ENCODE measurements at regions not wholly inside any gene's neighbourhood (a gene's known extent, or its start where the extent isn't known, plus 50 kb on each side); places are given as distances from the start of the nearest gene placed in this dataset.

DNA sequence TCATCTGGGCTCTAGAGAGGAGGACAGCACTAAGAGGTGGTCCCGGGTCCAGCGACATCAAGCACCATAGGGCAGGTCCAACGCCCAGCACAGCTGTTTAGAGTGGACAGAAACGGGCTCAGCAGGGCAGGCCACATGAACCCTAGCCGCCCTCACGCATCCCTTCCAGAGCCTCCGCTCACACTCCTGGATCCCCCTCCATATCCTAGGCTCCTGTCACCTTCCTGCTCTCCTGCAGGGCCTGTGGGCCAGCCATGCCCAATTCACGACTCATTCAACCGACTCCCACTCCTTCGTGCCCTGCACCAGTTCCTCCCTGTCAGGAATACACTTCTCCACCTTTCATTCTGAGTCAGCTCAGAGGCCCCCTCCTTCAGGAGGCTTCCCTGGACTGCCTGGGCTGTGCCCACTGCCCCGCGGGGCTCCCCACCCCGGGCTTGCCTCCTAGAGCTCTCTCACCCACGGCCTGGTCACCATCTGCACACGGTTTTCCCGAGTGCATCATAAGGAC lies 90.2 kb downstream of the LINGO1 start:
- H3K4me3 ChIP-seq (ENCODE audit: low read length), result peak overlapping the region; percentile 70
- no peak for DNase-seq (ENCODE audit: low read depth, low spot score)

DNA sequence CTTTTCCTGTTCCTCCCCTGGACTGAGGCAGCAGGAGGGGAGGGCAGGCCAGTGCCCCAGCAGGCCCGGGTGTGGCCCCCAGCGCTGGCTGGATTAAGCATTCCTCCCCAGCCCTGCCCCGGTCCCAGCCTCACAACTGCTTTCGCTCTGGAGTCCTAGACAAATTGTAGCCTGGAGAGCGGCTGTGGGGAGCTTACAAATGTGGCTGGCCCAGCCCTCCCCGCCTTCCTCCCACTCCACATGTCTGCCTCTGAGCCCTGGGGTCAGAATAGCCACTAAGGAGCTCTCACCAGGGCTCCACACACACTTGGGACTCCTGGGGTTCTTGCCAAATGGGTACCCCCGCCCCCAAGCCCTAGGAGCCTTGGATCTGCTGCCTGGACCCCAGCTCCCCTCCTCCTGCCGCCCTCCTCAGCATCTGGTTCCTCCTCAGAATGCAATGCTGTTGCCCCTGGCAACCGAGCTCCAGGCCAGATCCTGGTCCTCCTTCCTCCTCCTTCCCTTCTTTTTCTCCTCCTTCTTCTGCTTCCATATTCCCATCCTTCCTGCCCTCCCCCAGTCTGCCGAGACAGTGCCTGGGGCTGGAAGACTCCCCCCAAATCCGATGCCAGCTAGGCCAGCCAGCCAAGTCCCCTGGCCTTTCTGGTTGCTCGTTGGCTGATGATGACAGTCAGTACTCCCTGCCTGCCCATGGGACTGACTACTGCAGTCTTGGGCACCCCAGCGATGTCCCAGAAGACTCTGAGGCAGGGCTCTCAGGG lies 91.1 kb downstream of the LINGO1 start:
- DNase-seq (ENCODE audit: low read depth, low spot score), result no peak
- H3K4me3 ChIP-seq (ENCODE audit: low read length), result no peak overlapping the region

DNA sequence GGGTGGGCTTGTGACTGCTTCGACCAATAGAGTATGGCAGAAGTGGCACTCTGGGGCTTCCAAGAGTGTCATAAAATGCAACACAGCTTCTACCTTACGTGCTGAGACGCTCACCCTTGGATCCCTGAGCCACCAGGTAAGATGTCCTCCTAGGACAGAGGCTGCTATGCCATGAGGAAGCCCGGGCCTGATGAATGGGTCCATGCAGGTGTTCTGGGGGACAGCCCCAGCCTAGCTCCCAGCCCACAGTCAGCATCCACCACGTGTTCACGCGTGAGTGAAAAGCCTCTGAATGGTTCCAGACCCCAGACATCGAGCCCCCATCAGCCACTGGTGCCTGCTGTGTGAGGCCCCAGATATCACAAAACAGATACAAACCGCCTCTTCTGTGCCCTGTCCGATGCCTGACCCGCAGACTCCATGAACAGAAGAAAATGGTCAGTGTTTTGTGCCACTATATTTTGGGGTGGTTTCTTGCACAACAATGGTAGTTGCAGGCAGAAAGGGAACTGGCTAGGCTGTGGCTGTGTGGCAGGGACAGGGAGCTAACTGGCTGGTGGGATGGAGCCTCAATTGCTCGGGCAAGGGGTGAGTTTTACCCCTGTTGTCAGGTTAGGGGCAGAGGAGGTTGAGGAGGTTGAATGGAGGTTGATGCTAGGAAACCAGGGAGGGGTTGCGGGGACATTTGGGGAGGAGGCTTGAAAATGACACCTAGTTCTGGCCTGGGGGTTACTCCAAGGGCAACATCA lies 92.2 kb downstream of the LINGO1 start:
- no peak overlapping the region for H3K4me3 ChIP-seq (ENCODE audit: low read length)
- no peak for DNase-seq (ENCODE audit: low read depth, low spot score)

DNA sequence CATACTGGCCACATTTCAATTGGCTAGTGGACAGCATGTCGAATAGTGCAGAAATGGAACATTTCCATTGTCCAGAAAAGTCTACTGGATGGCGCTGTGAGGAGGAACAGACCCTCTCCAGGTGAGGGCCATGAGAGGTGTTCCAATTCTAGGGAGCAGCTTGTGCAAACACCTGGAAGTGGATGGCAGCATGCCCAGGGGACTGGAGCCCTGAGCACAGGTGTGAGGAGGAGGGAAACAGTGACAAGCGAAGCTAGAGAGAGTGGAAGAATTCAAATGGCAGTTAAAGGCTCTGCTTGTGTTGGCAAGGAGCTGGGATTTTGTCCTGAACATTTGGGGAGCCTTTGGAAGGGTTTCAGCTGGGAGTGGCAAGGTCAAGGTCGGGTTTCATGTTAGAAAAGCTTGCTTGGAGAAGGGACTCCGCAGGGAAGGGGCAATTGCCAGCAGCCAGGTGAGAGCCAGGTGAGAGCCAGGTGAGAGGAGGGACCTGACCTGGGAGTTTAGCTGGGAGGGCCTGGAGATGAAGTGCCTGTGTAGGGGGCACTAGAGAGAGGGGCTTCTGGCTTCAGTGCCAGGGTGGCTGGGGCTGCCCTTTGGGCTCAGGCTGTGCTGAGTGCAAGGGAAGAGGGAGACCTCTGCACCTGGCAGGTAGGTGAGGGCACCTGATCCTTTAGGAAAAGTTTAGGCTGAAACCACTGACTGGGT lies 93.8 kb downstream of the LINGO1 start:
- no peak for DNase-seq (ENCODE audit: low read depth, low spot score)
- H3K4me3 ChIP-seq (ENCODE audit: low read length), result no peak overlapping the region

DNA sequence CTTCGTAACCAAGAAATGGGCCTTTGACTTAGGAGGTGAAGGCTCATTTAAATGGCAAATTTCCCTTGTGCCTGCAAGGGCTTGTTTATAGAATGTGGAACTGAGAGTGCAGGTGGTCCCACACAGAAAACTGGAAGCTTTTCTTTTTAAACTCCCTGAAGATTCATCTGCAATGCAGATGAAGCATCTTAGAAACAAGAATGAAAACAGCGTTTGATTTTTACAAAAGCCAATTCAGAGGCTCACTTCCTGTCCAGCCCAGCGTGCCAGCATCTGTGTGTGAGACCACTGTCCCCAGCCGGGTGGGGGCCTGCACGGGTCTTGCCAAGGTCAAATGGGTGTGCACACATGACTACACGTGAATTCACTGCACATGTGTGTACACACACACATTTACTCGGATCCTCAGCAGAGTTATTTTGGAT lies 94.7 kb downstream of the LINGO1 start:
- no peak for DNase-seq (ENCODE audit: low read depth, low spot score)
- no peak overlapping the region for H3K4me3 ChIP-seq (ENCODE audit: low read length)

DNA sequence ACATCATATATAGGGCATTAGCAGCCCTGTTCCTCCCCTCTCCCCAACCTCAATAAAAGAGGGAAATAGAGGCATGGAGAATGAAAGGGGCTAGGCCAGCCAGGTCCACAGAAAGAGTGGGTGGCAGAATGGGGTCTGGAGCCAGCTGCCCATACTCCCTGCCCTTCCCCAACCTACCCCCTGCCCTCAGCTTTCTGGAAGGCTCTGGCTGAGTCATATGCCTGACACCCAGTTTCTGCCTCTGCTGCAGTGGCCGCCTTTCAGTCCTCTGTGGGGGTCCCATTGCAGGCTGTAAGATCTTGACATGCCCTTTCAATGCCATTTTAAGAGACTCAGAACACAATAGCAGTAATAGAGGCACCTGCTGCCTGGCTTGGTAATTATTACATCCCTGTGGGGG lies 95.7 kb downstream of the LINGO1 start:
- H3K4me3 ChIP-seq (ENCODE audit: low read length), result no peak overlapping the region
- no peak for DNase-seq (ENCODE audit: low read depth, low spot score)

DNA sequence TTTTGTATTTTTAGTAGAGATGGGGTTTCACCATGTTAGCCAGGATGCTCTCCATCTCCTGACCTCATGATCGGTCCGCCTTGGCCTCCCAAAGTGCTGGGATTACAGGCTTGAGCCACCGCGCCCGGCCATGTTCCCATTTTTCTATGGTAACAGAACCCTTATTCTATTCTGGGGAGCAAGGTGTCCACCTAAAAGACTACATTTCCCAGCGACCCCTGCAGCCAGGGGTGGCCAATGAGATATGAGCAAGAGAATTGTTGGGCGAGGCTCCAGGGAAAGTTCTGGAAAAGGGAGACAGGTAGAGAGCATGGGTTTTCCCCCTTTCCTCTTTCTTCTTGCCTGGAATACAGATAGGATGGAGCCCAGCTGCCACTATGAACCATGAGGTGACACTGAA lies 96.9 kb downstream of the LINGO1 start:
- no peak overlapping the region for H3K4me3 ChIP-seq (ENCODE audit: low read length)
- DNase-seq (ENCODE audit: low read depth, low spot score), result no peak

All from Jurkat, Clone E6-1 (cell line).